Liver (tissue), 3 donors: ENCODE measurements at regions not wholly inside any gene's neighbourhood (a gene's known extent, or its start where the extent isn't known, plus 50 kb on each side); places are given as distances from the start of the nearest gene placed in this dataset.
"Not testable (repeated sequence)": the region's sequence is repeated elsewhere in the genome, so short reads cannot be mapped to it uniquely, and the experiment has no call there.

Experiments
- FOXA1 ChIP-seq: IDR thresholded peaks from 2 replicates; pipeline ENCODE4 v1.6.1; 2016; ENCODE audit warnings: antibody characterized with exemption
- GABPA ChIP-seq, 2 donors: IDR thresholded peaks in 1 of 2; conservative IDR thresholded peaks in 1 of 2; 2 replicates each; pipeline ENCODE4 v1.6.1; 2016; ENCODE audit warnings: antibody characterized with exemption in 2 of 2, mild to moderate bottlenecking in 1 of 2, moderate library complexity in 1 of 2
- JUND ChIP-seq, 2 donors: IDR thresholded peaks; 2 replicates each; pipeline ENCODE4 v1.6.1; 2016; ENCODE audit warnings: antibody characterized with exemption in 2 of 2
- NR2F2 ChIP-seq: IDR thresholded peaks from 2 replicates; pipeline ENCODE4 v1.6.1; 2016; ENCODE audit warnings: antibody characterized with exemption
- RAD21 ChIP-seq, 2 donors: IDR thresholded peaks; 2 replicates each; pipeline ENCODE4 v1.6.1; 2016; ENCODE audit warnings: antibody characterized with exemption in 2 of 2, mild to moderate bottlenecking in 2 of 2
- SP1 ChIP-seq: IDR thresholded peaks from 2 replicates; pipeline ENCODE4 v1.6.1; 2018; ENCODE audit warnings: antibody characterized with exemption, mild to moderate bottlenecking
- TAF1 ChIP-seq: conservative IDR thresholded peaks from 2 replicates; pipeline ENCODE4 v1.6.1; 2016; ENCODE audit warnings: antibody characterized with exemption, mild to moderate bottlenecking
- YY1 ChIP-seq: IDR thresholded peaks from 2 replicates; pipeline ENCODE4 v1.6.1; 2016; ENCODE audit warnings: antibody characterized with exemption, mild to moderate bottlenecking
- TF ChIP-seq, protein P1 (sequence below): fragments of 150-350 bp; IDR thresholded peaks from 2 replicates; pipeline ENCODE4 v1.5.1; 2017; ENCODE audit warnings: improper control_type of control experiment, low read depth, low read length; ENCODE audit not compliant: missing input control
- TF ChIP-seq, protein P2 (sequence below): IDR thresholded peaks from 2 replicates; pipeline ENCODE4 v1.6.1; 2016; ENCODE audit warnings: antibody characterized with exemption, mild to moderate bottlenecking
- TF ChIP-seq, protein P3 (sequence below): IDR thresholded peaks from 2 replicates; pipeline ENCODE4 v1.6.1; 2016; ENCODE audit warnings: antibody characterized with exemption
- TF ChIP-seq, protein P4 (sequence below): IDR thresholded peaks from 2 replicates; pipeline ENCODE4 v1.6.1; 2016; ENCODE audit warnings: antibody characterized with exemption
- donor health status: healthy.
- donor health status: healthy.

DNA sequence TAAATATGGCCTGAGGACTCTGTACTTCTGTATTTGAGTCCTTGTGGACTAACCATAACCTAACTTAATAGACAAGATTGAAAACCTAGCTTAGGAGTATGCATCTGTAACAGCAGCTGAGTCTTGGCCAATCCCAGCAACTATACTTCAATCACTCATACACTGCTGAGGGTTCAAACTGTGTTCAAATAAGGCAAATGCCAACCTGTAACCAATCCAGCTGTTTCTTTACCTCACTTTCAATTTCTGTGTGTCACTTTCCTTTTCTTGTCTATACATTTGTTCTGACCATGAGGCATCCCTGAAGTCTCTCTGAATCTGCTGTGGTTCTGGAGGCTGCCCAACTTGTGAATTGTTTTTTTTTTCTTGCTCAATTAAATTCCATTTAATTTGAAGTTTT, 57.9 kb upstream of the GOLGA8O start:
- TF ChIP-seq, protein P1, sequence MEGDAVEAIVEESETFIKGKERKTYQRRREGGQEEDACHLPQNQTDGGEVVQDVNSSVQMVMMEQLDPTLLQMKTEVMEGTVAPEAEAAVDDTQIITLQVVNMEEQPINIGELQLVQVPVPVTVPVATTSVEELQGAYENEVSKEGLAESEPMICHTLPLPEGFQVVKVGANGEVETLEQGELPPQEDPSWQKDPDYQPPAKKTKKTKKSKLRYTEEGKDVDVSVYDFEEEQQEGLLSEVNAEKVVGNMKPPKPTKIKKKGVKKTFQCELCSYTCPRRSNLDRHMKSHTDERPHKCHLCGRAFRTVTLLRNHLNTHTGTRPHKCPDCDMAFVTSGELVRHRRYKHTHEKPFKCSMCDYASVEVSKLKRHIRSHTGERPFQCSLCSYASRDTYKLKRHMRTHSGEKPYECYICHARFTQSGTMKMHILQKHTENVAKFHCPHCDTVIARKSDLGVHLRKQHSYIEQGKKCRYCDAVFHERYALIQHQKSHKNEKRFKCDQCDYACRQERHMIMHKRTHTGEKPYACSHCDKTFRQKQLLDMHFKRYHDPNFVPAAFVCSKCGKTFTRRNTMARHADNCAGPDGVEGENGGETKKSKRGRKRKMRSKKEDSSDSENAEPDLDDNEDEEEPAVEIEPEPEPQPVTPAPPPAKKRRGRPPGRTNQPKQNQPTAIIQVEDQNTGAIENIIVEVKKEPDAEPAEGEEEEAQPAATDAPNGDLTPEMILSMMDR, result not testable (repeated sequence)
- TF ChIP-seq TAF1; JUND (IDR thresholded peaks at IDR 0.05); FOXA1; NR2F2; YY1; SP1; RAD21 (IDR thresholded peaks at IDR 0.05); GABPA (IDR thresholded peaks at IDR 0.05 in 1 of 2, conservative IDR thresholded peaks at IDR 0.05 in 1 of 2): not testable (repeated sequence)
- TF ChIP-seq, protein P2, sequence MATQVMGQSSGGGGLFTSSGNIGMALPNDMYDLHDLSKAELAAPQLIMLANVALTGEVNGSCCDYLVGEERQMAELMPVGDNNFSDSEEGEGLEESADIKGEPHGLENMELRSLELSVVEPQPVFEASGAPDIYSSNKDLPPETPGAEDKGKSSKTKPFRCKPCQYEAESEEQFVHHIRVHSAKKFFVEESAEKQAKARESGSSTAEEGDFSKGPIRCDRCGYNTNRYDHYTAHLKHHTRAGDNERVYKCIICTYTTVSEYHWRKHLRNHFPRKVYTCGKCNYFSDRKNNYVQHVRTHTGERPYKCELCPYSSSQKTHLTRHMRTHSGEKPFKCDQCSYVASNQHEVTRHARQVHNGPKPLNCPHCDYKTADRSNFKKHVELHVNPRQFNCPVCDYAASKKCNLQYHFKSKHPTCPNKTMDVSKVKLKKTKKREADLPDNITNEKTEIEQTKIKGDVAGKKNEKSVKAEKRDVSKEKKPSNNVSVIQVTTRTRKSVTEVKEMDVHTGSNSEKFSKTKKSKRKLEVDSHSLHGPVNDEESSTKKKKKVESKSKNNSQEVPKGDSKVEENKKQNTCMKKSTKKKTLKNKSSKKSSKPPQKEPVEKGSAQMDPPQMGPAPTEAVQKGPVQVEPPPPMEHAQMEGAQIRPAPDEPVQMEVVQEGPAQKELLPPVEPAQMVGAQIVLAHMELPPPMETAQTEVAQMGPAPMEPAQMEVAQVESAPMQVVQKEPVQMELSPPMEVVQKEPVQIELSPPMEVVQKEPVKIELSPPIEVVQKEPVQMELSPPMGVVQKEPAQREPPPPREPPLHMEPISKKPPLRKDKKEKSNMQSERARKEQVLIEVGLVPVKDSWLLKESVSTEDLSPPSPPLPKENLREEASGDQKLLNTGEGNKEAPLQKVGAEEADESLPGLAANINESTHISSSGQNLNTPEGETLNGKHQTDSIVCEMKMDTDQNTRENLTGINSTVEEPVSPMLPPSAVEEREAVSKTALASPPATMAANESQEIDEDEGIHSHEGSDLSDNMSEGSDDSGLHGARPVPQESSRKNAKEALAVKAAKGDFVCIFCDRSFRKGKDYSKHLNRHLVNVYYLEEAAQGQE, result not testable (repeated sequence)
- TF ChIP-seq, protein P3, sequence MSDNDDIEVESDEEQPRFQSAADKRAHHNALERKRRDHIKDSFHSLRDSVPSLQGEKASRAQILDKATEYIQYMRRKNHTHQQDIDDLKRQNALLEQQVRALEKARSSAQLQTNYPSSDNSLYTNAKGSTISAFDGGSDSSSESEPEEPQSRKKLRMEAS, result not testable (repeated sequence)
- TF ChIP-seq, protein P4, sequence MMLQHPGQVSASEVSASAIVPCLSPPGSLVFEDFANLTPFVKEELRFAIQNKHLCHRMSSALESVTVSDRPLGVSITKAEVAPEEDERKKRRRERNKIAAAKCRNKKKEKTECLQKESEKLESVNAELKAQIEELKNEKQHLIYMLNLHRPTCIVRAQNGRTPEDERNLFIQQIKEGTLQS, result not testable (repeated sequence)
